Right atrium auricular region (tissue), 2 donors: ENCODE measurements at regions not wholly inside any gene's neighbourhood (a gene's known extent, or its start where the extent isn't known, plus 50 kb on each side); places are given as distances from the start of the nearest gene placed in this dataset.
"Not testable (repeated sequence)": the region's sequence is repeated elsewhere in the genome, so short reads cannot be mapped to it uniquely, and the experiment has no call there.

Source experiments
- DNase-seq: peaks from one replicate; pipeline ENCODE4 v3.0.0-alpha.2; 2019; ENCODE audit warnings: low spot score
- H3K27ac ChIP-seq, 2 donors: fragments of 200-600 bp; sonication (generic); 1 replicate in 1 of 2; 2 replicates in 1 of 2; pipeline ENCODE4 v1.5.1; 2016 to 2019
- H3K27me3 ChIP-seq, 2 donors: fragments of 200-600 bp; sonication (generic); one replicate each; pipeline versions ENCODE4 v1.5.1 to v1.6.0; 2017 to 2019
- H3K36me3 ChIP-seq: fragments of 200-600 bp; sonication (generic); one replicate; pipeline ENCODE4 v1.5.1; 2016
- H3K4me1 ChIP-seq, 2 donors: fragments of 200-600 bp; sonication (generic); one replicate each; pipeline versions ENCODE4 v1.5.1 to v1.6.0; 2017 to 2019
- H3K4me3 ChIP-seq, 2 donors: fragments of 200-600 bp; sonication (generic); 1 replicate in 1 of 2; 2 replicates in 1 of 2; pipeline ENCODE4 v1.5.1; 2017 to 2019; ENCODE audit warnings: mild to moderate bottlenecking in 1 of 2, moderate library complexity in 1 of 2
- H3K9me3 ChIP-seq, 2 donors: fragments of 200-600 bp; sonication (generic); one replicate each; pipeline ENCODE4 v1.5.1; 2019
- CTCF ChIP-seq, 2 donors: fragments of 200-600 bp; sonication (generic); IDR thresholded peaks; one replicate each; pipeline ENCODE4 v1.5.1; 2019; ENCODE audit warnings: antibody characterized with exemption in 2 of 2

- Histone ChIP-seq H3K4me1 (no peaks in the 10 kb centered on the region), H3K4me3 (no peak overlapping the region)
- no peak for TF ChIP-seq CTCF (IDR thresholded peaks at IDR 0.05)
Observed at GRCh38 chr12:126282691-126283090, 1217.5 kb downstream of the AACS start.

DNA sequence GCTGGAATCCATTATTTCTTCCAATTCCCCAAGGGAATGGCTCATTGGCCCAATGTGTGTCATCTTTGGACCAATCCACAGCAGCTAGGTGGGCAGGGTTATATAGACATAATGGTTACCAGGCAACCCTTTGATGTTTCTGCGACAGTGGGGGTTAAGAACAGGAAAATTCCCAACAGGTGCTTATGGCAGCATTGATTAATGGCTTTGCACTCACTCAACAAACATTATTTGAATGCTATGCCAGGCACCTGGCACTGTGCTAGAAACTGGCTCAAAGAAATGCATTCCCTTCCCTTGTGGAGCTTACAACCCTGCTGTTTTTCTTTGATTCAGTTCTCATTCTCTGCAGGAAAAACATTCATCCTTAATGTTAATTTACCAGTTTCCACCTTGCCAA lies 1221.0 kb downstream of the AACS start:
- no peak for DNase-seq
- Histone ChIP-seq H3K27me3 (no peaks in the 10 kb centered on the region), H3K9me3 (no peaks in the 10 kb centered on the region), H3K36me3 (no peaks in the 10 kb centered on the region), H3K4me1 (no peaks in the 10 kb centered on the region), H3K4me3 (no peak overlapping the region), H3K27ac (no peak overlapping the region)
- no peak for TF ChIP-seq CTCF (IDR thresholded peaks at IDR 0.05)

More at GRCh38 chr12:126282691-126283090, 1217.5 kb downstream of the AACS start:
- no peaks in the 10 kb centered on the region for H3K27me3 ChIP-seq
- no peak overlapping the region for H3K27ac ChIP-seq
- DNase-seq, result no peak
- H3K36me3 ChIP-seq, result no peaks in the 10 kb centered on the region
- peaks cover 0 to 2% of the 10 kb centered on the region in 2 donors for H3K9me3 ChIP-seq

- Histone ChIP-seq H3K27ac (no peak overlapping the region), H3K9me3 (peaks cover 0 to 5% of the 10 kb centered on the region in 2 donors), H3K4me3 (no peak overlapping the region), H3K27me3 (no peaks in the 10 kb centered on the region), H3K36me3 (no peaks in the 10 kb centered on the region), H3K4me1 (no peaks in the 10 kb centered on the region)
- DNase-seq, result no peak
- no peak for TF ChIP-seq CTCF (IDR thresholded peaks at IDR 0.05)
Observed at GRCh38 chr12:126290456-126290855, 1225.2 kb downstream of the AACS start.

GRCh38 chr12:126291987-126292386 lies 1226.8 kb downstream of the AACS start:
- H3K27me3 ChIP-seq, DNase-seq, H3K4me3 ChIP-seq, H3K36me3 ChIP-seq, H3K4me1 ChIP-seq, H3K27ac ChIP-seq, H3K9me3 ChIP-seq: not testable (repeated sequence)

DNA sequence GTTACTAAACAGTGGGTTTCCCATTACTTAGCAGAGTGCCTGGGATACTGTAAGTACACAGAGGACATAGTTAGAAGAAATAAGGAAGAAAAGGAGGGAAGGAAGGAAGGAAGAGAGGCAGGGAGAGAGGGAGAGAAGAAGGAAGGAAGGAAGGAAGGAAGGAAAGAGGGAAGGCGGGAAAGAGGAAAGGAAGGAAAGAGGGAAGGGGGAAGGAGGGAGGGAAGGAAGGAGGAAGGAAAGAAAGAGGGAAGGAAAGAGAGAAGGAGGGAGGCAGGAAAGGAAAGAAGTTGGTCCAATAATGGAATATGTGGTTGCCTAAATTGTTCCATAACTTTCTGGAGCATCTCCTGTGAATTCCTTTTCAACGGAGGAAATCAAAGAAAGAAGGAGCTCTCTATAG lies 1230.4 kb downstream of the AACS start:
- Histone ChIP-seq H3K27me3 (no peaks in the 10 kb centered on the region), H3K36me3 (no peaks in the 10 kb centered on the region), H3K4me3 (no peak overlapping the region), H3K4me1 (no peaks in the 10 kb centered on the region), H3K9me3 (peaks cover 0 to 5% of the 10 kb centered on the region in 2 donors), H3K27ac (no peak overlapping the region)
- TF ChIP-seq CTCF (IDR thresholded peaks at IDR 0.05), result no peak
- DNase-seq, result no peak

GRCh38 chr12:126309278-126309677 lies 1244.0 kb downstream of the AACS start:
- Histone ChIP-seq H3K4me1 (no peaks in the 10 kb centered on the region), H3K27me3 (no peaks in the 10 kb centered on the region), H3K36me3 (no peaks in the 10 kb centered on the region), H3K4me3 (no peak overlapping the region), H3K9me3 (peaks cover 0 to 7% of the 10 kb centered on the region in 2 donors), H3K27ac (no peak overlapping the region)
- no peak for DNase-seq
- no peak for TF ChIP-seq CTCF (IDR thresholded peaks at IDR 0.05)
